ENCODE measurements at regions not wholly inside any gene's neighbourhood (a gene's known extent, or its start where the extent isn't known, plus 50 kb on each side); places are given as distances from the start of the nearest gene placed in this dataset.

GRCh38 chr6:21845018-21845417, 251.5 kb downstream of the SOX4 start:
- DNase-seq = no peak
- no peaks in the 10 kb centered on the region for H3K27me3 Mint-ChIP-seq (ENCODE audit: unreplicated experiment)
- intact Hi-C loops (cut with micrococcal nuclease; ENCODE audit: unreplicated experiment) = no loop called here
- CTCF ChIA-PET = no interaction called here
- no peaks in the 10 kb centered on the region for H3K9me3 Mint-ChIP-seq (ENCODE audit: low read depth, unreplicated experiment)
- H3K36me3 Mint-ChIP-seq (ENCODE audit: insufficient read depth, unreplicated experiment) = peaks cover 6% of the 10 kb centered on the region
- no peak for TF ChIP-seq CTCF (IDR thresholded peaks at IDR 0.05; ENCODE audit: unreplicated experiment)
- H3K4me1 Mint-ChIP-seq (ENCODE audit: low read depth, unreplicated experiment) = peaks cover 50% of the 10 kb centered on the region
- H3K4me3 Mint-ChIP-seq (ENCODE audit: low read depth, unreplicated experiment) = no peak overlapping the region
- BruUV-seq (replicated peaks) = no TSS peak
- H3K27ac Mint-ChIP-seq (ENCODE audit: unreplicated experiment) = no peak overlapping the region

- no peak for TF ChIP-seq CTCF (IDR thresholded peaks at IDR 0.05; ENCODE audit: unreplicated experiment)
- H3K36me3 Mint-ChIP-seq (ENCODE audit: insufficient read depth, unreplicated experiment) = peaks cover 6% of the 10 kb centered on the region
- no peak for DNase-seq
- H3K4me3 Mint-ChIP-seq (ENCODE audit: low read depth, unreplicated experiment) = no peak overlapping the region
- CTCF ChIA-PET = no interaction called here
- no peaks in the 10 kb centered on the region for H3K27me3 Mint-ChIP-seq (ENCODE audit: unreplicated experiment)
- BruUV-seq (replicated peaks) = no TSS peak
- H3K4me1 Mint-ChIP-seq (ENCODE audit: low read depth, unreplicated experiment) = peaks cover 50% of the 10 kb centered on the region
- H3K9me3 Mint-ChIP-seq (ENCODE audit: low read depth, unreplicated experiment) = no peaks in the 10 kb centered on the region
- intact Hi-C loops (cut with micrococcal nuclease; ENCODE audit: unreplicated experiment) = no loop called here
- no peak overlapping the region for H3K27ac Mint-ChIP-seq (ENCODE audit: unreplicated experiment)
Measured at GRCh38 chr6:21845439-21846140, 252.0 kb downstream of the SOX4 start.

GRCh38 chr6:21846541-21847451, 253.2 kb downstream of the SOX4 start:
- CTCF ChIA-PET = interaction anchor here (0.6 to 2.1 kb wide), 11 partner anchors 8 to 810 kb away, joined by 3 to 8 read pairs (median 3); no protein-coding TSS in a partner anchor
- intact Hi-C loops (cut with micrococcal nuclease; ENCODE audit: unreplicated experiment) = no loop called here
- Mint-ChIP-seq H3K4me1 (ENCODE audit: low read depth, unreplicated experiment) (peaks cover 50% of the 10 kb centered on the region), H3K9me3 (ENCODE audit: low read depth, unreplicated experiment) (no peaks in the 10 kb centered on the region), H3K27me3 (ENCODE audit: unreplicated experiment) (no peaks in the 10 kb centered on the region), H3K27ac (ENCODE audit: unreplicated experiment) (peak overlapping the region; percentile 57), H3K4me3 (ENCODE audit: low read depth, unreplicated experiment) (peak overlapping the region; percentile 18), H3K36me3 (ENCODE audit: insufficient read depth, unreplicated experiment) (peaks cover 6% of the 10 kb centered on the region)
- TF ChIP-seq CTCF (IDR thresholded peaks at IDR 0.05; ENCODE audit: unreplicated experiment) = no peak
- DNase-seq = peak; percentile 76
- no TSS peak for BruUV-seq (replicated peaks)

GRCh38 chr6:21847711-21848480, 254.3 kb downstream of the SOX4 start:
- CTCF ChIA-PET = interaction anchor here (0.5 to 2.1 kb wide), 6 partner anchors 11 to 233 kb away, joined by 3 to 10 read pairs (median 6); no protein-coding TSS in a partner anchor

More at GRCh38 chr6:21847711-21848480, 254.3 kb downstream of the SOX4 start:
- TF ChIP-seq CTCF (IDR thresholded peaks at IDR 0.05; ENCODE audit: unreplicated experiment) = no peak
- DNase-seq = no peak
- Mint-ChIP-seq H3K36me3 (ENCODE audit: insufficient read depth, unreplicated experiment) (peaks cover 6% of the 10 kb centered on the region), H3K4me1 (ENCODE audit: low read depth, unreplicated experiment) (peaks cover 43% of the 10 kb centered on the region), H3K27ac (ENCODE audit: unreplicated experiment) (peak overlapping the region; percentile 57), H3K9me3 (ENCODE audit: low read depth, unreplicated experiment) (no peaks in the 10 kb centered on the region), H3K27me3 (ENCODE audit: unreplicated experiment) (no peaks in the 10 kb centered on the region), H3K4me3 (ENCODE audit: low read depth, unreplicated experiment) (no peak overlapping the region)
- no TSS peak for BruUV-seq (replicated peaks)
- intact Hi-C loops (cut with micrococcal nuclease; ENCODE audit: unreplicated experiment) = no loop called here

Measured in Calu3 (cell line).